ENCODE measurements at regions not wholly inside any gene's neighbourhood (a gene's known extent, or its start where the extent isn't known, plus 50 kb on each side); places are given as distances from the start of the nearest gene placed in this dataset.
A peak's percentile ranks its signal among the peaks of the same experiment; 100 is the strongest.

DNA sequence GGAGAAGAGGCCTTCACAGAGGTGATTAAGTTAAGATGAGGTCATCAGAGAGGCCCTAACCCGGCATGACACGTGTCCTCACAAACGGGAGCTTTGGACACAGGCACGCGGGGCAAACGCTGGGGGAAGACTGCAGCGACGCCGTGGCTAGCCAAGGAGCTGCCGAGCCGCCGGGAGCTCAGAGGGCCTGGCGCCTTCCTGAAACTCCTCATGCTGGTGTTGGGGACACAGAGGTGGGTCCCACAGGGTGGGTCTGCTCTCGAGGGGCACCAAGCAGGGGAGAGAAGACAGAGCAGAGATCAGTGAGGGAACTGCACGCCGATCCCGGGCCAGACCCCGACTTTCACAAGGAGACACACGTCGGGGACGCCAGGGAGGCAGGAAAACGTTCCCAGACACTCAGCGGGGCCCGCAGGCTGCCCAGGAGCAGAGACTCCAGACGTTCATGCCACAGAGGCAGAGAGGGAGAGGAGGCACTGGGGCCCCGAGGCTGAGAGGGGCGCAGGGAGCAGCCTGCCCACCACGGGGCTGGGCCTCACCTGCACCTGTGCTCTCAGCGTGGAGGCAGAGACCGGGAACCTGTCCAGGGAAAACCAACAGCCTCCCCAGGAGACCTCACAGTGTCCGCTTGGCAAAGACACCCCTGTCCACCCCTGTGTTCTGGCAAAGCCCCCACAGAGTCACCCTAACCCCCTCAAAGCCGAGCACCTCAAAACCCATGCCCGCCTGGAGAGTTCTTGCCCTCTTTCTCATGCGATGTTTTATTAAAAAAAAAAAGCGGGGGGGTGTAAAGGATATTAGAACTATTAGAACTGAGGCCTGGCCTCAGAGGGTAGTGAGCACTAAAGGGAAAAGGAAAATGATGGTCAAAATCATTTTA is 103.8 kb downstream of the PDGFA start:
- FAIRE-seq (no peak), ATAC-seq (no peak), DNase-seq (peak in 2 of 6 donors; percentile 42 to 46)
- H3K4me3 ChIP-seq, result no peak overlapping the region
- no peaks in the 10 kb centered on the region for H3K4me1 ChIP-seq
- no peak overlapping the region for H3K27ac ChIP-seq
- intact Hi-C loops (cut with DNase I), result no loop called here
- WGBS, 2 donors, result 88 to 89% methylated on average over 35 of the region's 35 CpGs
- TF ChIP-seq, protein P1, sequence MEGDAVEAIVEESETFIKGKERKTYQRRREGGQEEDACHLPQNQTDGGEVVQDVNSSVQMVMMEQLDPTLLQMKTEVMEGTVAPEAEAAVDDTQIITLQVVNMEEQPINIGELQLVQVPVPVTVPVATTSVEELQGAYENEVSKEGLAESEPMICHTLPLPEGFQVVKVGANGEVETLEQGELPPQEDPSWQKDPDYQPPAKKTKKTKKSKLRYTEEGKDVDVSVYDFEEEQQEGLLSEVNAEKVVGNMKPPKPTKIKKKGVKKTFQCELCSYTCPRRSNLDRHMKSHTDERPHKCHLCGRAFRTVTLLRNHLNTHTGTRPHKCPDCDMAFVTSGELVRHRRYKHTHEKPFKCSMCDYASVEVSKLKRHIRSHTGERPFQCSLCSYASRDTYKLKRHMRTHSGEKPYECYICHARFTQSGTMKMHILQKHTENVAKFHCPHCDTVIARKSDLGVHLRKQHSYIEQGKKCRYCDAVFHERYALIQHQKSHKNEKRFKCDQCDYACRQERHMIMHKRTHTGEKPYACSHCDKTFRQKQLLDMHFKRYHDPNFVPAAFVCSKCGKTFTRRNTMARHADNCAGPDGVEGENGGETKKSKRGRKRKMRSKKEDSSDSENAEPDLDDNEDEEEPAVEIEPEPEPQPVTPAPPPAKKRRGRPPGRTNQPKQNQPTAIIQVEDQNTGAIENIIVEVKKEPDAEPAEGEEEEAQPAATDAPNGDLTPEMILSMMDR (IDR thresholded peaks at IDR 0.05), result no peak
- H3K27me3 ChIP-seq, result no peaks in the 10 kb centered on the region
- H3K9me3 ChIP-seq, result no peaks in the 10 kb centered on the region
- H3K36me3 ChIP-seq, result no peaks in the 10 kb centered on the region

DNA sequence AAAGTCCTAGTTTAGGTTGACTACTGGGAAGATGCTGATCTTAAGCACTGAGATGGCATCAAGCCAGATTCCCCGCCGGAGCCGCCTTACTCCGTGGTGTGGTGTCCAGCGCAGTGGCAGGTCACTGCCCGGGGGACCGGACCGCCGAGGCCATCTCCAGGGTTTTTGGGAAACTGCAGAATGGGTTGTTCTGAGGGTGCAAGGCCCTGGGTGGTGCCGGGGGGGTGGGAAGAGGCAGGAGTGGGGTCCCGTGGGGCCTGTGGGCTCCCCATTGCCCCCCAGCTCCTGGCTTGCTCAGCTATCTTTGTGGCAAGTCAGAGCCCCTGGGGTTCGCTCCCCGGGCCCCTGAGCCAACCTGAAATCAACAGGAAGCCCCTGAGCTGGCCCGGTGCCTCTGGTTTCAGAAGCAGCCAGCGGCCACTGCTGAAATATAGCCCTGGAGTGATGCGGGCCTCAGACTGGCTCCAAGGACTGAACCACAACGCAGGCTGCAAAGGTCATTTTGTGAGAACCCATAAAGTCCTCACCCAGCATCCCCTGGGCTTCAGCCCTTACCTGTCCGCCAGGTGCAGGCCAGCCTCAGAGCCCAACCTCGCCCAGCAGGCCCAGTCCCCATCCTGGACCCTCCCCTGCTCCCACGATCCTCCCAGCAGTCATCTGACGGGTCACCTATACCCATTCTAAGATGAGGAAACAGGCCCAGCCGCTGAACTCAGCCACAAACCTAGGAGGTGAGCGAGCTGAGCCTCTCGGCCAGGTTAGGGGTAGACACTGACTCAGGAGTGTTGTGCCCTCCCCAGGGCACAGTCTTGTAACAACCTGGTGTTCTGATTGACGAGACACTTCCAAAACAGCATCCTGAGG is 102.7 kb downstream of the PDGFA start:
- ATAC-seq, result no peak
- Histone ChIP-seq H3K36me3 (no peaks in the 10 kb centered on the region), H3K27ac (no peak overlapping the region), H3K4me1 (no peaks in the 10 kb centered on the region), H3K27me3 (no peaks in the 10 kb centered on the region), H3K9me3 (no peaks in the 10 kb centered on the region), H3K4me3 (no peak overlapping the region)
- 93 to 96% methylated on average over 25 of the region's 25 CpGs for WGBS, 2 donors
- no peak for FAIRE-seq
- TF ChIP-seq, protein P1 (IDR thresholded peaks at IDR 0.05), result no peak
- intact Hi-C loops (cut with DNase I), result no loop called here
- DNase-seq, result peak in 3 of 6 donors; percentile 31 to 68 (median 50)

DNA sequence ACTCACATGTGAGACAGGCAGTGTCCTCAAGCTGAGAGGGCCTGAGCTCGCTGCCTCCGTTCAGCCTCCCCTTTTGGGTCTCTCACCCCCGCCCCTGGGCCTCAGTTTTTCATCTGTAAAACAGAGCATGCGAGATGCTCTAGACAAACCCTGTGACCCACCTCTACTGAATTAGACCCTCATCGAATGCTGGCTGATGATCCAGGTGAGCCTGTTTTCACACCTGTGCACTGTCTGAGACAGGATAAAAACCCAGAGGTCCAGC is 102.1 kb downstream of the PDGFA start:
- Histone ChIP-seq H3K9me3 (no peaks in the 10 kb centered on the region), H3K4me1 (no peaks in the 10 kb centered on the region), H3K27me3 (no peaks in the 10 kb centered on the region), H3K27ac (no peak overlapping the region), H3K4me3 (no peak overlapping the region), H3K36me3 (no peaks in the 10 kb centered on the region)
- intact Hi-C loops (cut with DNase I), result no loop called here
- TF ChIP-seq, protein P1 (IDR thresholded peaks at IDR 0.05), result no peak
- no peak for DNase-seq
- FAIRE-seq, result no peak
- 97 to 98% methylated on average over 5 of the region's 5 CpGs for WGBS, 2 donors
- ATAC-seq, result no peak

DNA sequence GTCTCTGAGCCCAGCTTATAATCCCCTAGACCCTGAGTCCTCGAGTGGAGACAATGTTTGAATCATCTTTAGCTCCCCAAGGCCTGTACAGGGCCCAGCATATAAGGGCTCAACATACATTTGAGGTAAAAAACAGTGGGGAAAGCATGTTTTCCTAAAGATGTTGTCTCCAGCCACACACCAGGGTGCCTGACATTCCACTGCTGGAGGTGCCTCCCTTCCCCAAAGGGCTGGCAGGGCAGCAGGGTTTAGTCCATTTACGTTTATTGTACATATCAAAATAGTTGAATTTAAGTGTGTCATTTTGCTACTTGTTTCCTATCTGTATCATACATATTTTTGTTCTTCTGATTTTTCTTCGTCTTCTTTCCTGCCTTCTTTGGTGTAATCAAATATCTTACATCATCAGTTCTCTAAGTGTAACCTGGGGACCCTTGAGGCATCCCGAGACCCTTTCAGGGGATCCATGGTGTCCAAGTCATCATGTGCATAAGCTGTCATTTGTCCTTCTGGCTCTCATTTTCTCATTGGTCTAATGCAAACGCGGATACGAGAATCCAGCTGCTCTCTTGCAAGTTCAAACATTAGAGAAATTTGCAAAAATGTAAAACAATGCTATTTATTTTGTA is 101.6 kb downstream of the PDGFA start:
- no peaks in the 10 kb centered on the region for H3K36me3 ChIP-seq
- no peak for ATAC-seq
- no peak for FAIRE-seq
- WGBS, 2 donors, result 96% methylated on average over 7 of the region's 7 CpGs
- H3K27ac ChIP-seq, result no peak overlapping the region
- no peak overlapping the region for H3K4me3 ChIP-seq
- DNase-seq, result peak in 1 of 6 donors; percentile 14
- no peaks in the 10 kb centered on the region for H3K9me3 ChIP-seq
- TF ChIP-seq, protein P1 (IDR thresholded peaks at IDR 0.05), result no peak
- intact Hi-C loops (cut with DNase I), result no loop called here
- no peaks in the 10 kb centered on the region for H3K27me3 ChIP-seq
- H3K4me1 ChIP-seq, result no peaks in the 10 kb centered on the region
